Breast epithelium (tissue), 3 donors: ENCODE measurements at regions not wholly inside any gene's neighbourhood (a gene's known extent, or its start where the extent isn't known, plus 50 kb on each side); places are given as distances from the start of the nearest gene placed in this dataset.

Experiments used
- POLR2A ChIP-seq: fragments of 450-650 bp; IDR thresholded peaks from one replicate; pipeline ENCODE4 v1.6.1; 2016; ENCODE audit warnings: antibody characterized with exemption, mild to moderate bottlenecking, moderate library complexity
- POLR2AphosphoS5 ChIP-seq, 3 donors: sonication (generic); formaldehyde crosslinking; IDR thresholded peaks; one replicate each; pipeline ENCODE4 v1.6.1; 2017; ENCODE audit warnings: antibody characterized with exemption in 3 of 3
- TF ChIP-seq, protein P1 (sequence below), 3 donors: fragments of 450-650 bp; IDR thresholded peaks; one replicate each; pipeline ENCODE4 v1.5.1; 2016 to 2017; ENCODE audit warnings: antibody characterized with exemption in 3 of 3, mild to moderate bottlenecking in 3 of 3, moderate library complexity in 3 of 3

DNA sequence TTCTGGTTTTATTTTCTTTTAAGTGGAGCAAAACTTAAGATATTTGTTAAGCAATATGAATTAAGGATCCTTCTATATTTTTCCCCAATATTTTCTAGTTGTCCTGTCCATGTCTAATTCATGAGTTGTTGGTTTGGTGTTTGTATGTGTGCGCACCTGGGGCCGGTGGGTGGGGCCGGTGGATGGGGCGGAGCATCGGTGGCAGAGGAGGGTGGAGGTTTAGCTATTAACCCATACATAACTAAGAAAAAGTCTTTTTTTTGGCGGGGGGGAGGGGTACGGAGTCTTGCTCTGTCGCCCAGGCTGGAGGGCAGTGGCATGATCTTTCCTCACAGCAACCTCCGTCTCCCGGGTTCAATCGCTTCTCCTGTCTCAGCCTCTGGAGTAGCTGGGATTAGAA lies 489.8 kb downstream of the PDGFC start:
- TF ChIP-seq, protein P1, sequence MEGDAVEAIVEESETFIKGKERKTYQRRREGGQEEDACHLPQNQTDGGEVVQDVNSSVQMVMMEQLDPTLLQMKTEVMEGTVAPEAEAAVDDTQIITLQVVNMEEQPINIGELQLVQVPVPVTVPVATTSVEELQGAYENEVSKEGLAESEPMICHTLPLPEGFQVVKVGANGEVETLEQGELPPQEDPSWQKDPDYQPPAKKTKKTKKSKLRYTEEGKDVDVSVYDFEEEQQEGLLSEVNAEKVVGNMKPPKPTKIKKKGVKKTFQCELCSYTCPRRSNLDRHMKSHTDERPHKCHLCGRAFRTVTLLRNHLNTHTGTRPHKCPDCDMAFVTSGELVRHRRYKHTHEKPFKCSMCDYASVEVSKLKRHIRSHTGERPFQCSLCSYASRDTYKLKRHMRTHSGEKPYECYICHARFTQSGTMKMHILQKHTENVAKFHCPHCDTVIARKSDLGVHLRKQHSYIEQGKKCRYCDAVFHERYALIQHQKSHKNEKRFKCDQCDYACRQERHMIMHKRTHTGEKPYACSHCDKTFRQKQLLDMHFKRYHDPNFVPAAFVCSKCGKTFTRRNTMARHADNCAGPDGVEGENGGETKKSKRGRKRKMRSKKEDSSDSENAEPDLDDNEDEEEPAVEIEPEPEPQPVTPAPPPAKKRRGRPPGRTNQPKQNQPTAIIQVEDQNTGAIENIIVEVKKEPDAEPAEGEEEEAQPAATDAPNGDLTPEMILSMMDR (IDR thresholded peaks at IDR 0.05): no peak
- no peak for TF ChIP-seq POLR2A
- no peak for TF ChIP-seq POLR2AphosphoS5 (IDR thresholded peaks at IDR 0.05)
